CD4-positive, alpha-beta T cell (primary cell): ENCODE measurements at regions not wholly inside any gene's neighbourhood (a gene's known extent, or its start where the extent isn't known, plus 50 kb on each side); places are given as distances from the start of the nearest gene placed in this dataset.

Experiments used
- ATAC-seq: fragments of 200-7000 bp; cut with Tn5 transposase; one replicate; pipeline ENCODE4 v1.10.0; 2022; ENCODE audit warnings: mild to moderate bottlenecking; ENCODE audit not compliant: poor library complexity
- CTCF ChIA-PET: fragments of 350-600 bp; sonication (Branson Sonifier 250); formaldehyde crosslinking; loops from one replicate; lab custom pipeline; 2021; ENCODE audit warnings: antibody characterized with exemption, inconsistent platforms; lab: Charles Lee
- POLR2A ChIA-PET: fragments of 350-600 bp; sonication (Branson Sonifier 250); formaldehyde crosslinking; loops from one replicate; lab custom pipeline; 2021; ENCODE audit warnings: antibody characterized with exemption, inconsistent platforms; lab: Charles Lee
- DNase-seq, 14 experiments: peaks; one replicate each; pipeline ENCODE4 v3.0.0-alpha.2; 2013 to 2020; ENCODE audit warnings: mixed read lengths in 2 of 14
- H3K27ac ChIP-seq, 2 donors: one replicate each; pipeline versions ENCODE4 v1.5.1 to v1.7.0; 2013; ENCODE audit warnings: low read length in 2 of 2, low read depth in 1 of 2, mild to moderate bottlenecking in 1 of 2
- H3K27me3 ChIP-seq, 2 experiments: 1 replicate in 1 of 2; 2 replicates in 1 of 2; pipeline versions ENCODE4 v1.6.1 to v1.7.0; 2013; ENCODE audit warnings: low read length in 2 of 2, control low read depth in 1 of 2, mild to moderate bottlenecking in 1 of 2, moderate library complexity in 1 of 2; ENCODE audit not compliant: insufficient read depth in 2 of 2, control insufficient read depth in 1 of 2
- H3K36me3 ChIP-seq: one replicate; pipeline ENCODE4 v1.6.1; 2013; ENCODE audit warnings: low read length, control low read depth; ENCODE audit not compliant: insufficient read depth
- H3K4me1 ChIP-seq: one replicate; pipeline ENCODE4 v1.6.1; 2013; ENCODE audit warnings: low read length, control low read depth; ENCODE audit not compliant: insufficient read depth
- H3K4me3 ChIP-seq: one replicate; pipeline ENCODE4 v1.5.1; 2013; ENCODE audit warnings: mild to moderate bottlenecking, low read length, moderate library complexity
- H3K9me3 ChIP-seq, 2 experiments: 1 replicate in 1 of 2; 2 replicates in 1 of 2; pipeline versions ENCODE4 v1.6.1 to v1.7.0; 2013; ENCODE audit warnings: low read length in 2 of 2, mild to moderate bottlenecking in 2 of 2, control low read depth in 1 of 2, moderate library complexity in 1 of 2; ENCODE audit not compliant: control insufficient read depth in 1 of 2, insufficient read depth in 1 of 2
- H3K27ac Mint-ChIP-seq: one replicate; pipeline ENCODE4 v1.8.0; 2020; ENCODE audit warnings: mixed read lengths
- H3K27me3 Mint-ChIP-seq: one replicate; pipeline ENCODE4 v1.8.0; 2021; ENCODE audit warnings: mixed read lengths
- H3K36me3 Mint-ChIP-seq: one replicate; pipeline ENCODE4 v1.8.0; 2021; ENCODE audit warnings: low read depth, mixed read lengths
- H3K4me1 Mint-ChIP-seq: one replicate; pipeline ENCODE4 v1.8.0; 2021; ENCODE audit warnings: low read depth, mixed read lengths
- H3K4me3 Mint-ChIP-seq: one replicate; pipeline ENCODE4 v1.8.0; 2020; ENCODE audit warnings: mild to moderate bottlenecking, mixed read lengths
- H3K9me3 Mint-ChIP-seq: one replicate; pipeline ENCODE4 v1.8.0; 2020; ENCODE audit warnings: mixed read lengths
- intact Hi-C, 2 experiments: fragments of 100-400 bp; cut with DNase I in 1 of 2; cut with micrococcal nuclease in 1 of 2; formaldehyde crosslinking; loops; one replicate each; pipeline versions ENCODE4 v1.15.1 to v1.9.0; 2023 to 2025; cut with DNase I, micrococcal nuclease
- TF ChIP-seq, protein P1 (sequence below): fragments of 200-600 bp; IDR thresholded peaks from one replicate; pipeline ENCODE4 v1.8.0; 2022; ENCODE audit warnings: antibody characterized with exemption, mild to moderate bottlenecking

GRCh38 chr22:48300877-48301276 lies 1526.8 kb downstream of the BRD1 start:
- Mint-ChIP-seq H3K36me3 (no peaks in the 10 kb centered on the region), H3K4me1 (no peaks in the 10 kb centered on the region), H3K9me3 (no peaks in the 10 kb centered on the region), H3K27me3 (no peaks in the 10 kb centered on the region), H3K4me3 (no peak overlapping the region), H3K27ac (no peak overlapping the region)
- intact Hi-C loops: no loop called here
- DNase-seq (no peak), ATAC-seq (no peak)
- POLR2A ChIA-PET: no interaction called here
- no peak overlapping the region for H3K4me3 ChIP-seq
- no peaks in the 10 kb centered on the region for H3K4me1 ChIP-seq
- no peaks in the 10 kb centered on the region for H3K36me3 ChIP-seq
- no peaks in the 10 kb centered on the region for H3K27me3 ChIP-seq
- TF ChIP-seq, protein P1, sequence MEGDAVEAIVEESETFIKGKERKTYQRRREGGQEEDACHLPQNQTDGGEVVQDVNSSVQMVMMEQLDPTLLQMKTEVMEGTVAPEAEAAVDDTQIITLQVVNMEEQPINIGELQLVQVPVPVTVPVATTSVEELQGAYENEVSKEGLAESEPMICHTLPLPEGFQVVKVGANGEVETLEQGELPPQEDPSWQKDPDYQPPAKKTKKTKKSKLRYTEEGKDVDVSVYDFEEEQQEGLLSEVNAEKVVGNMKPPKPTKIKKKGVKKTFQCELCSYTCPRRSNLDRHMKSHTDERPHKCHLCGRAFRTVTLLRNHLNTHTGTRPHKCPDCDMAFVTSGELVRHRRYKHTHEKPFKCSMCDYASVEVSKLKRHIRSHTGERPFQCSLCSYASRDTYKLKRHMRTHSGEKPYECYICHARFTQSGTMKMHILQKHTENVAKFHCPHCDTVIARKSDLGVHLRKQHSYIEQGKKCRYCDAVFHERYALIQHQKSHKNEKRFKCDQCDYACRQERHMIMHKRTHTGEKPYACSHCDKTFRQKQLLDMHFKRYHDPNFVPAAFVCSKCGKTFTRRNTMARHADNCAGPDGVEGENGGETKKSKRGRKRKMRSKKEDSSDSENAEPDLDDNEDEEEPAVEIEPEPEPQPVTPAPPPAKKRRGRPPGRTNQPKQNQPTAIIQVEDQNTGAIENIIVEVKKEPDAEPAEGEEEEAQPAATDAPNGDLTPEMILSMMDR: no peak
- H3K27ac ChIP-seq: no peak overlapping the region
- CTCF ChIA-PET: no interaction called here
- H3K9me3 ChIP-seq: peaks cover 0 to 6% of the 10 kb centered on the region in 2 experiments

- Mint-ChIP-seq H3K4me1 (no peaks in the 10 kb centered on the region), H3K4me3 (no peak overlapping the region), H3K27ac (no peak overlapping the region), H3K36me3 (no peaks in the 10 kb centered on the region), H3K9me3 (no peaks in the 10 kb centered on the region), H3K27me3 (no peaks in the 10 kb centered on the region)
- intact Hi-C loops: no loop called here
- no peak overlapping the region for H3K4me3 ChIP-seq
- peaks cover 0 to 6% of the 10 kb centered on the region in 2 experiments for H3K9me3 ChIP-seq
- TF ChIP-seq, protein P1: no peak
- H3K36me3 ChIP-seq: no peaks in the 10 kb centered on the region
- no peak for DNase-seq
- ATAC-seq: no peak
- no peak overlapping the region for H3K27ac ChIP-seq
- no peaks in the 10 kb centered on the region for H3K27me3 ChIP-seq
- H3K4me1 ChIP-seq: no peaks in the 10 kb centered on the region
- CTCF ChIA-PET: no interaction called here
- POLR2A ChIA-PET: no interaction called here
These were observed 1527.9 kb downstream of the BRD1 start for GRCh38 chr22:48299801-48300200.

DNA sequence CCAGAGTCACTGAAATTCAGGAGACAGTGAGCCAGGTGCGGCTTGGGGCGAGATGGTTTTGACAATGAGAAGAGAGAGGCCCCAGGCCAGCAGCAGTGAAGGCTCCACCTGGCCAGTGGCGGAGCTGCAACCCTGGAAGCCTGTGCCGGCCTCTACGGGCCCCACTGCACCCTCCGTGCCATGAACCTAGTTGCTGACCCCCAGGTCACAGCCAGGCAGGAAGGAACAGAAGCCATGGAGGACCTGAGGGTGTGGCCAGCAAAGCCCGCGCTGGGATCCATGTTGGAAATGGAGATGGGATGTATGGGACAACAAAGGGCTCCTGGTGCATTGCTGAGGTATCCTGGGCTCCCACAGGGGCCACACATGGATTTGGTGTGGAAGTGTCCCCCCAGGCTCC lies 1528.5 kb downstream of the BRD1 start:
- TF ChIP-seq, protein P1: no peak
- Histone ChIP-seq H3K9me3 (peaks cover 0 to 6% of the 10 kb centered on the region in 2 experiments), H3K27me3 (no peaks in the 10 kb centered on the region), H3K4me3 (no peak overlapping the region), H3K36me3 (no peaks in the 10 kb centered on the region), H3K27ac (no peak overlapping the region), H3K4me1 (no peaks in the 10 kb centered on the region)
- Mint-ChIP-seq H3K4me1 (no peaks in the 10 kb centered on the region), H3K4me3 (no peak overlapping the region), H3K9me3 (no peaks in the 10 kb centered on the region), H3K27me3 (no peaks in the 10 kb centered on the region), H3K27ac (no peak overlapping the region), H3K36me3 (no peaks in the 10 kb centered on the region)
- DNase-seq (no peak), ATAC-seq (no peak)
- ChIA-PET POLR2A (no interaction called here), CTCF (no interaction called here)
- intact Hi-C loops: no loop called here
